ENCODE measurements at regions not wholly inside any gene's neighbourhood (a gene's known extent, or its start where the extent isn't known, plus 50 kb on each side); places are given as distances from the start of the nearest gene placed in this dataset.
A peak's percentile ranks its signal among the peaks of the same experiment; 100 is the strongest.

DNA sequence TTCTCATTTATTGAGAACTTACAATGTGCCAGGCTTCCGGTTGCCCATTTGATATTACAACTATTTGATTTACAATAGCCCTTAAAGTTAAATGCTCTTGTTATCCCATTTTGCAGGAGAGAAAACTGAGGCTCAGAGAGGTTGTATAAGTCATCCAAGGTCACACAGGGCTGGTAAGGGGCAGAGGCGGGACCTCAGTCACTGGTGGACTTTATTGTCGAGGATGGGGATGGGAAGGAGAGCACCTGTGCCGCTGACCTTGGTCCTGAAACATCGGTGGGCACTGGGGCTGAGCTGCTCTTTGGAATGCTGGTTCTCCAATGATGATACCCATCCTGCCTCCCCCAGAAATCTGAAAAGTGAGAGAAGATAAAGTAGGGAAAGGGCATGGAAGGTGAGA is 265.4 kb downstream of the MIAT start:
- Mint-ChIP-seq H3K27me3 (ENCODE audit: insufficient read depth, unreplicated experiment) (peaks cover 76% of the 10 kb centered on the region), H3K4me3 (ENCODE audit: unreplicated experiment) (no peak overlapping the region), H3K36me3 (ENCODE audit: insufficient read depth, unreplicated experiment) (no peaks in the 10 kb centered on the region), H3K27ac (ENCODE audit: low read depth, unreplicated experiment) (no peak overlapping the region), H3K9me3 (ENCODE audit: unreplicated experiment) (peaks cover 1% of the 10 kb centered on the region), H3K4me1 (ENCODE audit: insufficient read depth, unreplicated experiment) (no peaks in the 10 kb centered on the region)
- TF ChIP-seq, protein P1, sequence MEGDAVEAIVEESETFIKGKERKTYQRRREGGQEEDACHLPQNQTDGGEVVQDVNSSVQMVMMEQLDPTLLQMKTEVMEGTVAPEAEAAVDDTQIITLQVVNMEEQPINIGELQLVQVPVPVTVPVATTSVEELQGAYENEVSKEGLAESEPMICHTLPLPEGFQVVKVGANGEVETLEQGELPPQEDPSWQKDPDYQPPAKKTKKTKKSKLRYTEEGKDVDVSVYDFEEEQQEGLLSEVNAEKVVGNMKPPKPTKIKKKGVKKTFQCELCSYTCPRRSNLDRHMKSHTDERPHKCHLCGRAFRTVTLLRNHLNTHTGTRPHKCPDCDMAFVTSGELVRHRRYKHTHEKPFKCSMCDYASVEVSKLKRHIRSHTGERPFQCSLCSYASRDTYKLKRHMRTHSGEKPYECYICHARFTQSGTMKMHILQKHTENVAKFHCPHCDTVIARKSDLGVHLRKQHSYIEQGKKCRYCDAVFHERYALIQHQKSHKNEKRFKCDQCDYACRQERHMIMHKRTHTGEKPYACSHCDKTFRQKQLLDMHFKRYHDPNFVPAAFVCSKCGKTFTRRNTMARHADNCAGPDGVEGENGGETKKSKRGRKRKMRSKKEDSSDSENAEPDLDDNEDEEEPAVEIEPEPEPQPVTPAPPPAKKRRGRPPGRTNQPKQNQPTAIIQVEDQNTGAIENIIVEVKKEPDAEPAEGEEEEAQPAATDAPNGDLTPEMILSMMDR (IDR thresholded peaks at IDR 0.05; ENCODE audit: unreplicated experiment): no peak
- POLR2A ChIA-PET: no interaction called here
- BruUV-seq (replicated peaks): no TSS peak
- CTCF ChIA-PET: interaction anchor here (0.6 to 0.8 kb wide), 2 partner anchors 11 to 558 kb away, joined by 3 to 4 read pairs; no protein-coding TSS in a partner anchor
- DNase-seq (ENCODE audit: unreplicated experiment): peak; percentile 14
- intact Hi-C loops (cut with micrococcal nuclease): no loop called here

DNA sequence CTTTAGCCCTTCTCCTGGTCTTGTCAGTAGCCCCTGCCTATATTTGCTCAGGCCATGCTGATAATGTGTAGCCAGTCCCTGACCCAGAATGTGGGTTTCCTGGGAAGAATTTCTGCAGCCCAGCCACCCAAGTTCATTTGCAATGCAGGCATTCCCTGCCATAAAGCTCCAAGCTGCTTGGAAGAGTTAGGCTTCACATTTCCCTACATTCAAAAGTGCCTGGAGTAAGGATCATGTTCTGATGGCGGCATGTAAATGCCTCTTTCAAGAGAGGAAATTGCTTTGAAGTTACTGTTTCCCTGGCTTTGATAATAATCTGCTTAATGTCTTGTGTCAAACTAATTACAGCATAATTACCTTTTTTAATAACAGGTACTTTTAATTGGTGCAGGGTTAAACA is 266.1 kb downstream of the MIAT start:
- POLR2A ChIA-PET: no interaction called here

DNA sequence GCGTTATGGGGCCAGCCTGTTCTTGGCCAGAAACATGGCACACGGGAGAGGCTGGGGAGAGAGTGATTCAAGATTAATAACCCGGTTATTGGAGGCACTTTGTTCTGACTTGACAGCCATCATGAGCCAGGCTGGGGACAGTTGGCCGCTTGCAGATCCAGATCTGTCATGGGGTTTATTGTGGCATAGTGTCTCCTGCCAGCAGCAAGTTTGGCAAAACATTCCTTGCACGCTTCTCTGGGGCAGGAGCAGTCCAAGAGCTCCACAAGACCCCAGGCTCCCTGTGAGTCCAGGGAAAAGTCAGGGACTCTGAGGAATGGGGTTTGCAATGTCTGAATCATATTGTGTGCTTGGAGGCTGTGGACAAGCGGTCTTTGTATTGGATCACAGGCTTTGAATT is 270.4 kb downstream of the MIAT start:
- H3K4me3 Mint-ChIP-seq (ENCODE audit: unreplicated experiment): no peak overlapping the region
- no TSS peak for BruUV-seq (replicated peaks)

More for the DNA sequence above, 266.1 kb downstream of the MIAT start:
- CTCF ChIA-PET: no interaction called here
- no peak for DNase-seq (ENCODE audit: unreplicated experiment)
- Mint-ChIP-seq H3K4me3 (ENCODE audit: unreplicated experiment) (no peak overlapping the region), H3K27me3 (ENCODE audit: insufficient read depth, unreplicated experiment) (peaks cover 76% of the 10 kb centered on the region), H3K36me3 (ENCODE audit: insufficient read depth, unreplicated experiment) (no peaks in the 10 kb centered on the region), H3K9me3 (ENCODE audit: unreplicated experiment) (no peaks in the 10 kb centered on the region), H3K27ac (ENCODE audit: low read depth, unreplicated experiment) (no peak overlapping the region), H3K4me1 (ENCODE audit: insufficient read depth, unreplicated experiment) (no peaks in the 10 kb centered on the region)
- BruUV-seq (replicated peaks): no TSS peak
- TF ChIP-seq, protein P1 (IDR thresholded peaks at IDR 0.05; ENCODE audit: unreplicated experiment): no peak
- intact Hi-C loops (cut with micrococcal nuclease): no loop called here

DNA sequence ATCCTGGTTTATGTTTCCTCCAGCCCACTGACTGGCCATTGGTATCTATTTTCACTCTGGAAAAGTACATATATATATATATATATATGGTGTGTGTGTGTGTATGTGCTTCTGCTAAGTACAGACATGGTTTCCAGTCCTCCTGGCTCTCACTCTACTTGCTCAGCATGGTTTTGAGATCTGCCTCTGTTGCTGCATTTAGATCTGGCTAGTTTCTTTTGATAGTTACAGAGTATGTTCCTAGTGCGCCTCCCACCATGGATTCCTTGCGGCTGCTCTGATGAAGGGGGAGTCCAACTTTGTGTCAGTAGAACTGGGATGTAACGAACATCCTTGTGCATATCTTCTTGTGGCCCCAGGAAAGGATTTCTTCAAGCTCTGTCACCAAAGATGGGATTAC is 274.1 kb downstream of the MIAT start:
- Mint-ChIP-seq H3K27ac (ENCODE audit: low read depth, unreplicated experiment) (no peak overlapping the region), H3K27me3 (ENCODE audit: insufficient read depth, unreplicated experiment) (peaks cover 82% of the 10 kb centered on the region), H3K36me3 (ENCODE audit: insufficient read depth, unreplicated experiment) (no peaks in the 10 kb centered on the region), H3K9me3 (ENCODE audit: unreplicated experiment) (no peaks in the 10 kb centered on the region), H3K4me3 (ENCODE audit: unreplicated experiment) (no peak overlapping the region), H3K4me1 (ENCODE audit: insufficient read depth, unreplicated experiment) (no peaks in the 10 kb centered on the region)
- no peak for DNase-seq (ENCODE audit: unreplicated experiment)
- POLR2A ChIA-PET: no interaction called here
- BruUV-seq (replicated peaks): no TSS peak
- CTCF ChIA-PET: no interaction called here
- intact Hi-C loops (cut with micrococcal nuclease): no loop called here
- TF ChIP-seq, protein P1 (IDR thresholded peaks at IDR 0.05; ENCODE audit: unreplicated experiment): no peak

More for the DNA sequence above, 270.4 kb downstream of the MIAT start:
- ChIA-PET CTCF (no interaction called here), POLR2A (no interaction called here)
- Mint-ChIP-seq H3K27me3 (ENCODE audit: insufficient read depth, unreplicated experiment) (peaks cover 90% of the 10 kb centered on the region), H3K9me3 (ENCODE audit: unreplicated experiment) (no peaks in the 10 kb centered on the region), H3K27ac (ENCODE audit: low read depth, unreplicated experiment) (peak overlapping the region; percentile 43), H3K36me3 (ENCODE audit: insufficient read depth, unreplicated experiment) (no peaks in the 10 kb centered on the region), H3K4me1 (ENCODE audit: insufficient read depth, unreplicated experiment) (no peaks in the 10 kb centered on the region)
- intact Hi-C loops (cut with micrococcal nuclease): no loop called here
- DNase-seq (ENCODE audit: unreplicated experiment): no peak
- TF ChIP-seq, protein P1 (IDR thresholded peaks at IDR 0.05; ENCODE audit: unreplicated experiment): no peak
